TTC549 (cell line): ENCODE measurements at regions not wholly inside any gene's neighbourhood (a gene's known extent, or its start where the extent isn't known, plus 50 kb on each side); places are given as distances from the start of the nearest gene placed in this dataset.
"Not testable (repeated sequence)": the region's sequence is repeated elsewhere in the genome, so short reads cannot be mapped to it uniquely, and the experiment has no call there.

ENCODE experiments used
- FAIRE-seq: peaks from 2 replicates; lab custom pipeline; 2012; peaks lifted over from hg19 to GRCh38; lab: Jason Lieb, UNC

- FAIRE-seq, result no peak
Observed at GRCh38 chr9:80707120-80707519, 982.2 kb downstream of the TLE1 start.

- no peak for FAIRE-seq
Observed at GRCh38 chr9:80701061-80701460, 988.3 kb downstream of the TLE1 start.

DNA sequence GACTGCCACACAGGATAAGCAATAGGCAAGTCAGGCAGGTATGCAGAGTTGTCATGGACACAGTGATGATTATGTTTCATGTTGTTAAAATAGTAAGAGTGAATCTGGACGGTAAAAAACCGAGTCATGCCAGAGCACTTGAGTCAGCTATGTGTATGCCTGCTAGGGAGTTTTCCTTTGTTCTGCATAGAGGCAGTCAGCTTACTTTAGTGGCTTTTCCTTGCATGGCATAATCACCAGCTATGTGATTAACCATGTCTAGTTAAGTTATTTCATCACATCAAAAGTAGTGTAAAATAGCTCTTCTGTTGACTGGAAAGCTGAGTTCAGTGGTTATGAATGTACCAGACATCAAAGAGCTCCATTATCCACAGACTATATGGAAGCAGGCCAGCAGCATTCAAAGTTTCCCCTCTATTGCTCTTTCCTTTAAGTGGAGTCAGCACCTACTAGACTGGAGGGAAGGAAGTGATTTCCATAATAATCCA is 989.8 kb downstream of the TLE1 start:
- no peak for FAIRE-seq

DNA sequence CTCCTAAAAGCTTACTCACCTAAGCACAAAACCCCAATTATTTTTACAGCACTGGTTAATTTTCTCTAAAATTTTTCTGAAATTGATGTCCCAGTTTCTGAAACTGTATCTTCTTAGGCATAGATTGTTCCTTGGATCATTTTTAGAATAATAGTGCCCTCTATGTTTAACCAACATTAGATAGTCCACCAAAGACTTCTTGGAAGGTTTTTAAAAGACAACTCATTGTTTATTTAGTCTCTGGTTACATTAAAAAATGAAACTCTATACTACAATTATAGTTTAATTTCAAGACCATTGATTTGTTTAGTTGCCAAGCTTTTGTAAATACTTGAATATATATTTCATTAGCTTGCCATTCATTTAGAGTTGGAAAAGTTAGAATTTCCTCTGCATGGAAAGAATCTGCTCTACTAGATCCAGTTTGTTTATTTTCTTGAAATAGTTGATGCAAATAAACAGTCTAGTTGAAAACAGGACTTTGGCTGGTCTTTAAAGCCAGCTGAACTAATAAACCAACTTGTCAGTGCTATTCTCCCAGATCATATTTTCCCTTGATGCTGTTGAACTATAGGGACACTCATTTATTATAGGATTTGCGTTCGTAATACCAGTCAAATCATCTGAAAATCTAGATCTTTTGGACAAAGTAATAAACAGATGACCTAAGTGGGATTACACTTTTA is 990.5 kb downstream of the TLE1 start:
- FAIRE-seq, result no peak

DNA sequence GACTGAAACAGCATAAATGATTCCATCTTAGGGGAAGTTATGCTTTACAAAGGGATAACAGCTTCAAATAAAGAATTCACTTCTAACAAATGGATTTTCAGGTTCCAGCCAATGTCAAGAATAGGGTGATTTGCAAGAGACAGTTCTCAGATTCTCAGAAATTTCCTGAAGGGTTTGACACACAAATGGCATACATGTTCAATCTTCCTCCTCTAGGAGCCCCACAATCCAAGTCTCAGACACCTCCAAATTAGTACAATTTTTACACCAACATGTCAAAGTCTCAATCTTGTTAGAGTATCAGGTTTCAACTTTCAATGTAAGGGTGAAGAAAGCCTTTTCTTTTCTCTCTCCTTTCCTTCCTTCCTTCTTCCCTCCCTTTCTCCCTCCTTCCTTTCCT is 996.6 kb downstream of the TLE1 start:
- no peak for FAIRE-seq

DNA sequence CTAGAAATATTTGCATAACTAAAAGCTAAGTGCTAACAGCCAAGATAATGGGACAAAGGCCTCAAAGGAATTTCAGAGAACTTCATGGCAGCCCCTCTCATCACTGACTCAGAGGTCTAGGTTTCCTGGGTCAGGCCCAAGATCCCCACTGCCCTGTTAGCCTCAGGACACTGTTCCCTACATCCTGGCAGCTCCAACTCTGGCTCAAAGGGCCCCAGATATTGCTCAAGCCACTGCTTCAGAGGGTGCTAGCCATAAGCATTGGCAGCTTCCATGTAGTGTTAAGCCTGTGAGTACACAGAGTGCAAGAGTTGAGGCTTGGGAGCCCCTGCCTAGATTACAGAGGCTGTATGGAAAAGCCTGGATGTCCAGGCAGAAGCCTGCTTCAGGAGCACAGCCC is 998.1 kb downstream of the TLE1 start:
- FAIRE-seq, result no peak

DNA sequence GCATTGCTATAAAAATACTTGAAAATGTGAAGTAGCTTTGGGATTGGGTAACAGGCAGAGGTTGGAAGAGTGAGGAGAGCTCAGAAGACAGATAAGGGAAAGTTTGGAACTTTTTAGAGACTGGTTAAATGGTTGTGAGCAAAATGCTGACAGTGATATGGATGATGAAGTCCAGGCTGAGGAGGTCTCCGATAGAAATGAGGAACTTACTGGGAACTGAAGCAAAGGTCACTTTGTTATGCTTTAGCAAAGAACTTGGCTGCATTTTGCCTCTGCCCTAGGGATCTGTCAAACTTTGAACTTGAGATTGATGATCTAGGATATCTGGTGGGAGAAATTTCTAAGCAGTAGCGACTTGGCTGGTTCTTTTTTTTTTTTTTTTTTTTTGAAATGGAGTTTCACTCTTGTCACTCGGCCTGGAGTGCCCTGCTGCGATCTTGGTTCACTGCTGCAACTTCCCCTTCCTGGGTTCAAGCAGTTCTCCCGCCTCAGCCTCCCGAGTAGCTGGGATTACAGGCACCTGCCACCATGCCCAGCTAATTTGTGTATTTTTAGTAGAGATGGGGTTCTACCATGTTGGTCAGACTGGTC is 998.9 kb downstream of the TLE1 start:
- no peak for FAIRE-seq

GRCh38 chr9:80679916-80680315 is 1009.4 kb downstream of the TLE1 start:
- FAIRE-seq, result no peak

- FAIRE-seq, result no peak
Observed at GRCh38 chr9:80678906-80679305, 1010.4 kb downstream of the TLE1 start.

- FAIRE-seq, result no peak
Observed at GRCh38 chr9:80673496-80673895, 1015.9 kb downstream of the TLE1 start.

DNA sequence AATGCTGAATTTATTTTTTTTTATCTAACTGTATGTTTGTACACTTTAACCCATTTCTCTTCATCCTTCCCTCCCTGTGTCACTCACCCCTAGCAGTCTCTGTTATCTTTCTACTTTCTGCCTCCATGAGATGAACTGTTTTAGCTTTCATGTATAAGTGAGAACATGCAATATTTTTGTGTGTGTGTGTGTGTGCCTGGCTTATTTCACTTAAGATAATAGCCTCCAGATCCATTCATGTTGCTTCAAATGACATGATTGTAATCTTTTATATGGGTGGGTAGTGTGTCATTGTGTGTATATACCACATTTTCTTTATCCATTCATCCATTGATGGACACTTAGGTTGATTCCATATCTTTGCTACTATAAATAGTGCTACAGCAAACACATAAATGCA is 1023.9 kb downstream of the TLE1 start:
- no peak for FAIRE-seq

GRCh38 chr9:80664327-80665210 is 1024.8 kb downstream of the TLE1 start:
- FAIRE-seq, result no peak

DNA sequence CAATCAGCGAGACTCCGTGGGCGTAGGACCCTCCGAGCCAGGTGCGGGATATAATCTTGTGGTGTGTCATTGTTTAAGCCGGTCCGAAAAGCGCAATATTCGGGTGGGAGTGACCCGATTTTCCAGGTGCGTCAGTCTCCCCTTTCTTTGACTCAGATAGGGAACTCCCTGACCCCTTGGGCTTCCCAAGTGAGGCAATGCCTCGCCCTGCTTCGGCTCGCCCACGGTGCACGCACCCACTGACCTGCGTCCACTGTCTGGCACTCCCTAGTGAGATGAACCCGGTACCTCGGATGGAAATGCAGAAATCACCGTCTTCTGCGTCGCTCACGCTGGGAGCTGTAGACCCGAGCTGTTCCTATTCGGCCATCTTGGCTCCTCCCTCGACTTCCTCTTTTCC is 1029.6 kb downstream of the TLE1 start:
- not testable (repeated sequence) for FAIRE-seq

- no peak for FAIRE-seq
Observed at GRCh38 chr9:80651044-80651443, 1038.3 kb downstream of the TLE1 start.

- no peak for FAIRE-seq
Observed at GRCh38 chr9:80649496-80649895, 1039.9 kb downstream of the TLE1 start.

GRCh38 chr9:80649001-80649420 is 1040.3 kb downstream of the TLE1 start:
- no peak for FAIRE-seq

DNA sequence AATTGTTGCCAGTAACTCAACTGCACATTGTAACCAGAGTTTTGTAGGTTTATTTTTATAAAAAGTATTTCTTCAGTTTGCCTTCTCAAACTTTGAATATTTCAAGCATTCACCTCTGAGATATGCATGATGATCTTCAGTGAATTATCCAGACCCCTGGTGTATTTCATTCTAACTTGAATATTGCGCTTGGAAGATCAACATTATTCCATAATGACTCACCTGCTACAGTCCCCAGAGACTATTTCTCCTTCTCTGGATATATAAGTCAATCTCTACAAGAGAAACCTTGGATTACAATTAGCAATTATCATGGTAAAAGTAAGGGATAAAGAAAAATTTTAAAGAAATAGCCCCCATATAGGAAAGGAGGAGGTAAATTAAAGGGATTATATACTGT is 1041.0 kb downstream of the TLE1 start:
- no peak for FAIRE-seq

GRCh38 chr9:80646211-80646610 is 1043.1 kb downstream of the TLE1 start:
- FAIRE-seq, result no peak

DNA sequence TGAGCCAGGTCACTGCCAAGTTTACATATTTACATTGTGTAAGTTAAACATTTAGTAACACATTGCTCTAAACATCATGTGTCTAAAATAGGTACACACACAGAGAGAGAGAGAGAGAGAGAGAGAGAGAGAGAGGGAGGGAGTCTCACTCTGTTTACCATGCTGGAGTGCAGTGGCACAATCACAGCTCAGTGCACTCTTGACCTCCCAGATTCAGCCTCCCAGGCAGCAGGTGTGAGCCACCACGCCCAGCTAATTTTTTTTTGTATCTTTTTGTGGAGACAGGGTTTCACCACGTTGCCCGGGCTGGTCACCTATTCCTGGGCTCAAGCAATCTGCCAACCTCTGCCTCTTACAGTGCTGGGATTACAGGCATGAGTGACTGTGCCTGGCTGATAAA is 1045.3 kb downstream of the TLE1 start:
- FAIRE-seq, result no peak

- FAIRE-seq, result no peak
Observed at GRCh38 chr9:80635065-80635464, 1054.3 kb downstream of the TLE1 start.

DNA sequence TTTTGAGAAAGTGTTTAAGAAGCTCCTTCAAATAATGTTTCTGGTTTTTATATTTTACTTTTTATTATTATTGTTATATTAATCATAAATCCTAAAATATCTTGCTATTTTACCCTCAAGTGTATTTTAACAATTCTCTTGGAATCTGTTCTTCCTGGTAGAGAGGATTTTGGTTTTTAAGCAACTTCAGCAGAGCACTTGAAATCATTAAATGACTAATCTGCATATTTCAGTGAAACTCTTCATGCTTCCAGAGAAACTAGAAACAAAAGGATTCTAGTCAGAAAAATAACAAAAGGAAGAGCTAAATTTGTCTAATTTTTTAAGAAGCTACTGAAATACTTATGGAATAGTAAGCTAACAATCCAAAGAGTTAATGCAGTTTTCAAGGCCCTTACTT is 1057.3 kb downstream of the TLE1 start:
- no peak for FAIRE-seq

DNA sequence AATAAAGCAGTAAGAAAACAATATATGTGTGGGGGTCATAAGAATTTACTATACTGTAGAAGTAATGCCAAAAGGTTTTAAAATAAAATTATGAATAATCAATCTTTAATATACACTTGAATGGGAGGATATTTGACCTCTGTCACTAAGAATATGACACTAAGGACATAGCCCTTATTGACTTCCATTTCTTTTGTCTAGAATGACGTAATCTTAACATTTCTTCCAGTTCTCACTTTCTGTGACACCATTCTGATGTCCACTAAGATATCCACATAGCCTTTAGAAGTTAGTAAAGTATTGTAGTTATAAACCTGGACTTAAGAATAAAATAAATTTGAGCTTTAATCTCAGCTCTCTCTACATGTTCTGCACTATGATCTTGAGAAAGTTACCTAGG is 1050.7 kb downstream of the TLE4 start:
- FAIRE-seq, result no peak

- FAIRE-seq, result no peak
Observed at GRCh38 chr9:80619356-80619755, 1047.6 kb downstream of the TLE4 start.
